Stomach (tissue), 8 donors: ENCODE measurements at regions not wholly inside any gene's neighbourhood (a gene's known extent, or its start where the extent isn't known, plus 50 kb on each side); places are given as distances from the start of the nearest gene placed in this dataset.

Source experiments
- DNase-seq, 2 donors: peaks; one replicate each; pipeline versions ENCODE4 v3.0.0 to v3.0.0-alpha.2; 2013 to 2019
- H3K27ac ChIP-seq, 5 donors: fragments of 200-600 bp in 4 of 5; sonication (generic) in 4 of 5; one replicate each; pipeline ENCODE4 v1.5.1; 2013 to 2019; ENCODE audit warnings: mild to moderate bottlenecking in 1 of 5, moderate library complexity in 1 of 5
- H3K27me3 ChIP-seq, 3 donors: fragments of 200-600 bp; sonication (generic); one replicate each; pipeline ENCODE4 v1.5.1; 2017 to 2019; ENCODE audit warnings: mixed run types in 1 of 3
- H3K36me3 ChIP-seq, 4 donors: fragments of 200-600 bp; sonication (generic); 1 replicate in 3 of 4; 2 replicates in 1 of 4; pipeline ENCODE4 v1.5.1; 2016 to 2019
- H3K4me1 ChIP-seq, 4 donors: fragments of 200-600 bp; sonication (generic); one replicate each; pipeline ENCODE4 v1.5.1; 2016 to 2019
- H3K4me3 ChIP-seq, 4 donors: fragments of 200-600 bp; sonication (generic) in 3 of 4; one replicate each; pipeline ENCODE4 v1.5.1; 2016 to 2019; ENCODE audit warnings: mild to moderate bottlenecking in 1 of 4
- H3K9me3 ChIP-seq, 4 donors: fragments of 200-600 bp; sonication (generic); one replicate each; pipeline ENCODE4 v1.5.1; 2016 to 2019
- EP300 ChIP-seq: sonication (generic); formaldehyde crosslinking; IDR thresholded peaks from one replicate; pipeline ENCODE4 v1.6.1; 2017; ENCODE audit warnings: antibody characterized with exemption
- POLR2A ChIP-seq, 4 donors: fragments of 450-650 bp; IDR thresholded peaks; one replicate each; pipeline ENCODE4 v1.6.1; 2016; ENCODE audit warnings: antibody characterized with exemption in 4 of 4, control low read depth in 2 of 4, mild to moderate bottlenecking in 1 of 4, moderate library complexity in 1 of 4
- POLR2AphosphoS5 ChIP-seq, 3 donors: sonication (generic); formaldehyde crosslinking; IDR thresholded peaks; one replicate each; pipeline ENCODE4 v1.6.1; 2016; ENCODE audit warnings: antibody characterized with exemption in 3 of 3
- WGBS, 5 donors: extraction: QIAGEN DNeasy Blood & Tissue Kit in 3 of 5; methylation state at CpG; one replicate each; pipeline versions ENCODE4 v1.1.5 to v1.1.7; 2013 to 2018; 5-methylcytosine and 5-hydroxymethylcytosine counted together
- intact Hi-C: fragments of 100-400 bp; cut with DNase I; formaldehyde crosslinking; loops from one replicate; pipeline ENCODE4 v1.15.1; 2023; ENCODE audit warnings: low total_unique reads
- TF ChIP-seq, protein P1 (sequence below), 7 experiments: fragments of 450-650 bp in 4 of 7; fragments of 200-600 bp in 3 of 7; sonication (generic) in 3 of 7; IDR thresholded peaks; one replicate each; pipeline ENCODE4 v1.5.1; 2016 to 2019; ENCODE audit warnings: antibody characterized with exemption in 7 of 7, control low read depth in 2 of 7, mild to moderate bottlenecking in 1 of 7
- donor health status: healthy with polysubstance abuse.
- donor health status: Bipolar disorder and iron deficiency.
- donor health status: healthy.

DNA sequence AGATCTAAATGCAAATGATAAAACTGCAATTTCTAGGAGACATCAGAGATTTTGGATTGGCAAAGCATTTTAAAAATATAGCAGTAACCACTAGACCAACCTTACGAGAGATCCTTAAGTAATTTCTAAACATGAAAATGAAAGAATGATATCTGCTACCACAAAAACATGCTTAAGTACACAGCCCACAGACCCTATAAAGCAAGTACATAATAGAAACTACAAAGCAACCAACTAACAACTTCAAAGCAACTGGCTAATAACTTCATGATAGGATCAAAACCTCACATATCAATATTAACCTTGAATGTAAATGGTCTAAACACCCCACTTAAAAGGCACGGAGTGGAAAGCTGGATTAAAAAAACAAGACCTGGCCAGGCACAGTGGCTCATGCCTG is 209.9 kb upstream of the SOX14 start:
- peaks cover 0 to 3% (median 1%) of the 10 kb centered on the region in 4 donors for H3K9me3 ChIP-seq
- H3K4me3 ChIP-seq: no peak overlapping the region
- TF ChIP-seq POLR2AphosphoS5 (IDR thresholded peaks at IDR 0.05): no peak
- intact Hi-C loops: no loop called here
- no peak for DNase-seq
- no peaks in the 10 kb centered on the region for H3K4me1 ChIP-seq
- WGBS, 5 donors: 62 to 75% (median 66%) methylated on average over 2 of the region's 2 CpGs
- no peaks in the 10 kb centered on the region for H3K36me3 ChIP-seq
- no peak overlapping the region for H3K27ac ChIP-seq
- H3K27me3 ChIP-seq: no peaks in the 10 kb centered on the region

DNA sequence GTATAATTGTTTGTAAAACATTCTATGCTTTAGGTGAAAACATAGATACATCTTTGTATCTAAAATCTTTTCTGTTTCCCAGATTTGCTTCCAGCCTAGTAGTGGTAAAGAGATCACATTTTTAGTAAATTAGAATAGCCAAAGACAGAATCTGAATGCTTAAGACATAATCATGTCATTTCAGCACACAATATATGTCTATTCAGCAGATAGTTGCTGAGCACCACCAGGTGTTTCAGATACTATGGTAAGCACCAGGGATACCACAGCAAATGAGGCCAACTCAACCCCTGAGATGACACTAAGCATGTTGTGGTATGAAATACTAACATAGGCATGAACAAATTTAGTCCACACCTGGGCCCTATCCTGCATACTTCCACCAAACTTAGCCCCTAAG is 195.2 kb upstream of the SOX14 start:
- no peak for DNase-seq
- intact Hi-C loops: no loop called here
- H3K4me1 ChIP-seq: no peaks in the 10 kb centered on the region
- no peaks in the 10 kb centered on the region for H3K9me3 ChIP-seq
- H3K36me3 ChIP-seq: no peaks in the 10 kb centered on the region
- no peak overlapping the region for H3K27ac ChIP-seq
- H3K27me3 ChIP-seq: no peaks in the 10 kb centered on the region
- no peak overlapping the region for H3K4me3 ChIP-seq
- TF ChIP-seq EP300 (no peak), POLR2AphosphoS5 (IDR thresholded peaks at IDR 0.05) (no peak)

DNA sequence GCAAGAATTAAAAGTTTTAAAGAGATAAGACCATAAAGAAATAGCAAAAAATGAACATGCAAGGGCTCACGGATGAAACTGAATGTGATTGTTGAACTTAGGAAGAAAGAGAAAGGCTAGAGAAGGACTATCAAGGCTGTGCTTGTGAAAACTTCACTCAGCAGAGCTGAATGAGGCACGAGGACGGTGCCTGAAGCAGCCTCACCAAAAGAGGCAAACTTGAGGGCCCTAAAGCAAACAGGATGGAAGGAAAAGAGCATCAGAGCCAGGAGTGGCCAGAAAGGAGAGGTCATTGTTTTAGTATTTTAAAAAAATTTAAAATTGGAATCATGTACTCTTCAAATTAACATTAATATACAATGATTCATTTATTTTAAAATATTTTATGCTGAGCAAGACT is 191.2 kb upstream of the SOX14 start:
- 39 to 54% (median 48%) methylated on average over 3 of the region's 3 CpGs for WGBS, 5 donors
- Histone ChIP-seq H3K4me1 (no peaks in the 10 kb centered on the region), H3K4me3 (no peak overlapping the region), H3K9me3 (peaks cover 0 to 3% (median 0%) of the 10 kb centered on the region in 4 donors), H3K27ac (no peak overlapping the region), H3K36me3 (no peaks in the 10 kb centered on the region), H3K27me3 (no peaks in the 10 kb centered on the region)
- no peak for DNase-seq
- TF ChIP-seq, protein P1, sequence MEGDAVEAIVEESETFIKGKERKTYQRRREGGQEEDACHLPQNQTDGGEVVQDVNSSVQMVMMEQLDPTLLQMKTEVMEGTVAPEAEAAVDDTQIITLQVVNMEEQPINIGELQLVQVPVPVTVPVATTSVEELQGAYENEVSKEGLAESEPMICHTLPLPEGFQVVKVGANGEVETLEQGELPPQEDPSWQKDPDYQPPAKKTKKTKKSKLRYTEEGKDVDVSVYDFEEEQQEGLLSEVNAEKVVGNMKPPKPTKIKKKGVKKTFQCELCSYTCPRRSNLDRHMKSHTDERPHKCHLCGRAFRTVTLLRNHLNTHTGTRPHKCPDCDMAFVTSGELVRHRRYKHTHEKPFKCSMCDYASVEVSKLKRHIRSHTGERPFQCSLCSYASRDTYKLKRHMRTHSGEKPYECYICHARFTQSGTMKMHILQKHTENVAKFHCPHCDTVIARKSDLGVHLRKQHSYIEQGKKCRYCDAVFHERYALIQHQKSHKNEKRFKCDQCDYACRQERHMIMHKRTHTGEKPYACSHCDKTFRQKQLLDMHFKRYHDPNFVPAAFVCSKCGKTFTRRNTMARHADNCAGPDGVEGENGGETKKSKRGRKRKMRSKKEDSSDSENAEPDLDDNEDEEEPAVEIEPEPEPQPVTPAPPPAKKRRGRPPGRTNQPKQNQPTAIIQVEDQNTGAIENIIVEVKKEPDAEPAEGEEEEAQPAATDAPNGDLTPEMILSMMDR (IDR thresholded peaks at IDR 0.05): no peak
- TF ChIP-seq POLR2AphosphoS5 (IDR thresholded peaks at IDR 0.05): no peak
- TF ChIP-seq EP300: no peak
- no peak for TF ChIP-seq POLR2A (IDR thresholded peaks at IDR 0.05)
- intact Hi-C loops: no loop called here

DNA sequence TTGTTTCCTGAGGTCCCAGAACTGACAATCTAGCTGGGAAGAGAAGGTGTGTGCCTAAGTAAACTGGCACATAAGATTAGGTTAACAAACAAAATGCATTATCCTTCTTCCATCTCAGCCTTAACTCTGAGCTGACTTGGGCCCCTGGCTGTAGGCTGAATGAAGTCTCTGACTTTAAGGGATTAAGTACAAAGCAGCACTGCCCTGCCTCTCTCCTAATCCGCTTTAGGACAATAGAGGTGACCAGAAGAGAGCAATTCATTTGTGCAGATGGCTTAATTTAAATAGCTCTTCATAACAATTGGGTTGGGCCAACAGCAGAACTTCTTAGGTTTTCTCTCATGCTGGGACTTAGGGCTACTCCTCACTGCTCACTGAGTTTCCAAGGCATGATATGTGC is 181.6 kb upstream of the SOX14 start:
- intact Hi-C loops: no loop called here
- H3K4me1 ChIP-seq: no peaks in the 10 kb centered on the region
- H3K27ac ChIP-seq: no peak overlapping the region
- no peaks in the 10 kb centered on the region for H3K36me3 ChIP-seq
- no peak overlapping the region for H3K4me3 ChIP-seq
- H3K9me3 ChIP-seq: peaks cover 0 to 11% (median 7%) of the 10 kb centered on the region in 4 donors
- WGBS, 5 donors: 9 to 48% (median 30%) methylated on average over 1 of the region's 1 CpG
- DNase-seq: no peak
- TF ChIP-seq POLR2A (IDR thresholded peaks at IDR 0.05) (no peak), EP300 (no peak)
- TF ChIP-seq, protein P1 (IDR thresholded peaks at IDR 0.05): no peak
- H3K27me3 ChIP-seq: no peaks in the 10 kb centered on the region

DNA sequence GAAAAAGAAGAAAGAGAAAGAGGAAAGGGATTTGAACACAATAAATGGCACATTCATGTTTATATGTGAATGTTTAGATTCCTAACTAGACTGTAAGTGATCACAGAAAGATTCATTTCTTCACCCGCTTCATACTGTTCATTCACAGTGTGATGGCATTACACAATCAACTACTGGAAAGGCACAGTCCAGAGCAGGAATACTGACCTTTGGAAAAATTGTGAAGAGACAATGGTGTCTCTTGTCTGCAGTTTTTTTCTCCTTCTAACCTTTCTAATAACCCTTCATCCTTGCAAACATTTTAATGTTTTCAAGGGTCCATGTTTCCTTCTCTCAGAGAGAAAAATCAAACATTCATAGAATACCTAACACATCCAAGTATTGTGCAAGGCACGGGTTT is 180.9 kb upstream of the SOX14 start:
- no peak for DNase-seq
- no peak overlapping the region for H3K4me3 ChIP-seq
- TF ChIP-seq POLR2AphosphoS5 (IDR thresholded peaks at IDR 0.05) (no peak), POLR2A (IDR thresholded peaks at IDR 0.05) (no peak), EP300 (no peak)
- TF ChIP-seq, protein P1 (IDR thresholded peaks at IDR 0.05): no peak
- H3K27me3 ChIP-seq: no peaks in the 10 kb centered on the region
- no peaks in the 10 kb centered on the region for H3K4me1 ChIP-seq
- H3K9me3 ChIP-seq: peaks cover 0 to 10% (median 4%) of the 10 kb centered on the region in 4 donors
- intact Hi-C loops: no loop called here
- H3K36me3 ChIP-seq: no peaks in the 10 kb centered on the region
- WGBS, 5 donors: 69 to 85% (median 76%) methylated on average over 2 of the region's 2 CpGs
- H3K27ac ChIP-seq: no peak overlapping the region
